Progenitor cell of endocrine pancreas (in vitro differentiated cells): ENCODE measurements at regions not wholly inside any gene's neighbourhood (a gene's known extent, or its start where the extent isn't known, plus 50 kb on each side); places are given as distances from the start of the nearest gene placed in this dataset.

Experiments used
- DNase-seq: peaks from one replicate; pipeline ENCODE4 v3.0.0; 2021; ENCODE audit warnings: low spot score; ENCODE audit not compliant: unreplicated experiment
- H3K27ac Mint-ChIP-seq: 2 replicates; pipeline ENCODE4 v1.8.0; 2021; ENCODE audit warnings: mild to moderate bottlenecking, moderate library complexity, mixed read lengths
- H3K27me3 Mint-ChIP-seq: 2 replicates; pipeline ENCODE4 v1.8.0; 2021; ENCODE audit warnings: mixed read lengths
- H3K36me3 Mint-ChIP-seq: 2 replicates; pipeline ENCODE4 v1.8.0; 2022; ENCODE audit warnings: mixed read lengths; ENCODE audit not compliant: insufficient read depth
- H3K4me1 Mint-ChIP-seq: 2 replicates; pipeline ENCODE4 v1.8.0; 2021; ENCODE audit warnings: low read depth, mixed read lengths
- H3K4me3 Mint-ChIP-seq: 2 replicates; pipeline ENCODE4 v1.8.0; 2021; ENCODE audit warnings: low read depth, mild to moderate bottlenecking, moderate library complexity, mixed read lengths
- H3K9me3 Mint-ChIP-seq: 2 replicates; pipeline ENCODE4 v1.8.0; 2021; ENCODE audit warnings: low read depth, mixed read lengths
- TF ChIP-seq, protein P1 (sequence below): fragments of 200-600 bp; sonication (generic); IDR thresholded peaks from one replicate; pipeline ENCODE4 v1.5.0; 2021; ENCODE audit warnings: antibody characterized with exemption, mild to moderate bottlenecking; ENCODE audit not compliant: unreplicated experiment

DNA sequence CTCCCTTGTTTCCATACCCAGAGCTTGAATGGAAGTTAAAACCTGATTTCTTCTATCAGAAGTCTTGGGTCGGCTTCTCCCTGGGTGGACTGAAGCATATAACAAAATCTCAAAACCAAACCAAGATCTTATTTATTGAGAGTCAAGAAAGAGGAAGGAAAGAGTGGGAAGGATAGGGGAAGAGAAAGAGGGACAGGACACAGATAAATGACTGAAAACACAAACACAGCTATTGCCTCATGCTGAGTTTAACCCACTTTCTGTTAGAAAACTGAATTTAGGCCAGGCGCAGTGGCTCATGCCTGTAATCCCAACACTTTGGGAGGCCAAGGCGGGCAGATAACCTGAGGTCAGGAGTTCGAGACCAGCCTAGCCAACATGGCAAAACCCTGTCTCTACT, 92.9 kb downstream of the PALM2AKAP2 start:
- H3K27ac Mint-ChIP-seq: no peak overlapping the region

DNA sequence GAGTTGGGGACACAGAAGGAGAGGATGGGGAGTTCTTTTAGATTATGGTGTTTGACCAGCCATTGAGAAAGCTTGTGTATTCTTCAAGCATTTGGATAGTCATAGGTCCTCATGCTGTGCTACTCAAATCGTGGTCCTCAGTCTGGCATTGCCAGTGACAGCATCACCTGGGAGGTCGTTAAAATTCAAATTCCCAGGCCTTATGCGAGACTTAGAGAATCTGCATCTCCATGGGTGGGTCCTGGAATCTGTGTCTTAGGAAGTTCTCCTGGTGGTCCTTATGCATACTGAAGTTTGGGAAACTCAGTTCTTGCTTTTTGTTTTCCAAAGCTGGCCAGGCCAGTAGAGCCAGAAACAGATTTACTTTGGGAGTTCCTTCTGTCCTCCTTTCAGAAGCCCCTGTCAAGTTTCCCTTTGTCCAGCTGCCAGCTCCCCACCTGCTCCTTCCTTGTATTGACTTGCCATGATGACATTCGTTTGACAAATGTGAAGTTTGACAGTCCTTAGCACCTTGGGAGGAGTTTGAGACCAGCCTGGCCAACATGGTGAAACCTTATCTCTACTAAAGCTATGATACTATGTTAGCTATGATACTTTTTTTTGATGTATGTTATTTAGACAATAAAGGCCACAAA, 95.6 kb downstream of the PALM2AKAP2 start:
- peaks cover 12% of the 10 kb centered on the region for H3K27me3 Mint-ChIP-seq
- TF ChIP-seq, protein P1, sequence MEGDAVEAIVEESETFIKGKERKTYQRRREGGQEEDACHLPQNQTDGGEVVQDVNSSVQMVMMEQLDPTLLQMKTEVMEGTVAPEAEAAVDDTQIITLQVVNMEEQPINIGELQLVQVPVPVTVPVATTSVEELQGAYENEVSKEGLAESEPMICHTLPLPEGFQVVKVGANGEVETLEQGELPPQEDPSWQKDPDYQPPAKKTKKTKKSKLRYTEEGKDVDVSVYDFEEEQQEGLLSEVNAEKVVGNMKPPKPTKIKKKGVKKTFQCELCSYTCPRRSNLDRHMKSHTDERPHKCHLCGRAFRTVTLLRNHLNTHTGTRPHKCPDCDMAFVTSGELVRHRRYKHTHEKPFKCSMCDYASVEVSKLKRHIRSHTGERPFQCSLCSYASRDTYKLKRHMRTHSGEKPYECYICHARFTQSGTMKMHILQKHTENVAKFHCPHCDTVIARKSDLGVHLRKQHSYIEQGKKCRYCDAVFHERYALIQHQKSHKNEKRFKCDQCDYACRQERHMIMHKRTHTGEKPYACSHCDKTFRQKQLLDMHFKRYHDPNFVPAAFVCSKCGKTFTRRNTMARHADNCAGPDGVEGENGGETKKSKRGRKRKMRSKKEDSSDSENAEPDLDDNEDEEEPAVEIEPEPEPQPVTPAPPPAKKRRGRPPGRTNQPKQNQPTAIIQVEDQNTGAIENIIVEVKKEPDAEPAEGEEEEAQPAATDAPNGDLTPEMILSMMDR: no peak
- no peak overlapping the region for H3K4me3 Mint-ChIP-seq
- DNase-seq: no peak
- H3K36me3 Mint-ChIP-seq: no peaks in the 10 kb centered on the region
- H3K9me3 Mint-ChIP-seq: no peaks in the 10 kb centered on the region
- H3K27ac Mint-ChIP-seq: no peak overlapping the region
- H3K4me1 Mint-ChIP-seq: no peaks in the 10 kb centered on the region

More for the DNA sequence above, 92.9 kb downstream of the PALM2AKAP2 start:
- no peak for DNase-seq
- no peak overlapping the region for H3K4me3 Mint-ChIP-seq
- no peaks in the 10 kb centered on the region for H3K9me3 Mint-ChIP-seq
- peaks cover 17% of the 10 kb centered on the region for H3K27me3 Mint-ChIP-seq
- no peaks in the 10 kb centered on the region for H3K36me3 Mint-ChIP-seq
- H3K4me1 Mint-ChIP-seq: no peaks in the 10 kb centered on the region
- TF ChIP-seq, protein P1: no peak

DNA sequence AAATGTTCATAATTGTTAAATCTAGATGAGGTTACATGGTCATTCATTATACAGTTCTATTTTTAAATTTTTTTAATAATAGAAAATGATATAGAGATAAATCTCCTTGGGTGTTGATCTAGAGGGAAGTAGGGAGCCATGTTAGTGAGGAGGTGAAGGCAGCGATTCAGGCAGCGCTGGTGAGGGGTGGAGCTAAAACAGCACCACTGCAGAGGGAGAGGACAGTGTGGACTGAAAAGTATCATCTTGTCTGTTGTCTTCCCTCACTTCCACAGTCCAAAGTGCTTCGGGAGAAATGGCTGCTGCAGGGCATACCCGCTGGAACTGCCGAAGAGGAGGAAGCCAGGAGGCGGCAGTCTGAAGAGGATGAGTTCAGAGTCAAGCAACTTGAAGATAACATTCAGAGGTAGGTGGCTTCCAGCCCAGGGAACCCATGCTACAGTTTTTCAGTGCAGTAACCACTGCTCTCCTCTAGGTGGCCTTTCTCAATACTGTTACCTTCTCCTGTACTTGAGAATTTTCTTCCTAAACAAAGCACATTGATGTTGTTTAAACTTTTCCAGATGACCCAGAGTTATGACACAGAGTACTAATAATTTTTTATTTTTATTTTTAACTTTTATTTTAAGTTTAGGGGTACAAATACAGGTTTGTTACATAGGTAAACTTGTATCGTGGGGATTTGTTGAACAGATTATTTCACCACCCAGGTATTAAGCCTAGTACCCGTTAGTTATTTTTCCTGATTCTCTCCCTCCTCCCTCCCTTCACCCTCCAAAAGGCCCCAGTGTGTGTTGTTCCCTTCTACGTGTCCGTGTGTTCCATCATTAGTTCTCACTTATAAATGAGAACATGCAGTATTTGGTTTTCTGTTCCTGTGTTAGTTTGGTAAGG, 100.5 kb downstream of the PALM2AKAP2 start:
- peaks cover 13% of the 10 kb centered on the region for H3K27me3 Mint-ChIP-seq
- no peak overlapping the region for H3K27ac Mint-ChIP-seq
- TF ChIP-seq, protein P1: peak; percentile 65
- no peak overlapping the region for H3K4me3 Mint-ChIP-seq
- H3K4me1 Mint-ChIP-seq: no peaks in the 10 kb centered on the region
- DNase-seq: no peak
- no peaks in the 10 kb centered on the region for H3K36me3 Mint-ChIP-seq
- H3K9me3 Mint-ChIP-seq: no peaks in the 10 kb centered on the region

DNA sequence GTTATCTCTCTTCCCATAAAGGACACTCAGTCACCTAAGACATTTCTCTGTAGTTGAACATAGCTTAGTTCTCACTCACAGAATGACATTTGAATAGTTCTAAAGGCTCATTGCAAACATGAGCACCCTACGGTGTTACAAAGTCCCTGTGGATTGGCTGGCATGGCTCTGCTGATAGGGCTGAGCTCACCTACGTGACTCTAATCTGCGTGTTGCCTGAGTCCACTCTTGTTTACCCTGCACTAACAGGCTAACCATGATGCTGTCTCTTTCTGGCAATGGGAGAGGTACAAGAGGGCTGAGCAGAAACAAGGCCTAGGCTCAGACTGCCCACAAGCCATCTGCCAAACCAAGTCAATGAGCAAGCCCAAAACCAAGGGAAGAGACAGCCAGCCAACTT, 103.6 kb downstream of the PALM2AKAP2 start:
- H3K36me3 Mint-ChIP-seq: no peaks in the 10 kb centered on the region
- no peak overlapping the region for H3K27ac Mint-ChIP-seq

DNA sequence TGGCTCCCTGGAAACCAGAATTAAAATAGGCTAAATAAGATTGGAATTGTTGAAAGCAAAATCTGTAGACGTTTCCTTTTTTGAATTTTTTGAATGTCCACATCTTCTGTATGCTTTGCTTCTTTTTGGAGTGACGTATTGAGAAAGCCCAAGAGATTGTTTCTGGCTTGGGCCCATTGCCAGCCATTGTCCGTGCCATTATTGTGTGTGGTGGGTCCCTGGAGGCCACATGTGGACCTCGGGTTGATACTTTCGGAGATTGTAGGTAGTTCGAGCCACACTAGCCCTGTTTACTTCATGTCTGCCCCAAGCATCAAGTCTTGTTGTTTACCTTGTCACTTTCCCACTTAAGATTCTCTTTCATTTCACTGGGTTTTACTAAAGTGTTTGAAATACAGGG, 106.0 kb downstream of the PALM2AKAP2 start:
- Mint-ChIP-seq H3K9me3 (no peaks in the 10 kb centered on the region), H3K27ac (no peak overlapping the region), H3K4me3 (no peak overlapping the region), H3K4me1 (no peaks in the 10 kb centered on the region), H3K27me3 (peaks cover 12% of the 10 kb centered on the region), H3K36me3 (no peaks in the 10 kb centered on the region)
- TF ChIP-seq, protein P1: no peak
- DNase-seq: no peak

More for the DNA sequence above, 103.6 kb downstream of the PALM2AKAP2 start:
- H3K4me3 Mint-ChIP-seq: no peak overlapping the region
- no peaks in the 10 kb centered on the region for H3K9me3 Mint-ChIP-seq
- TF ChIP-seq, protein P1: no peak
- H3K27me3 Mint-ChIP-seq: peaks cover 18% of the 10 kb centered on the region
- H3K4me1 Mint-ChIP-seq: no peaks in the 10 kb centered on the region
- DNase-seq: no peak
